ENCODE measurements at regions not wholly inside any gene's neighbourhood (a gene's known extent, or its start where the extent isn't known, plus 50 kb on each side); places are given as distances from the start of the nearest gene placed in this dataset.

GRCh38 chr6:92737983-92738382 lies 681.4 kb downstream of the EPHA7 start:
- no peak overlapping the region for H4K8ac ChIP-seq (replicated peaks; ENCODE audit: insufficient read length, low read depth, low read length)
- H3K79me1 ChIP-seq (ENCODE audit: insufficient read depth, low read depth, low read length, poor library complexity, severe bottlenecking) = no peaks in the 10 kb centered on the region
- H4K20me1 ChIP-seq (ENCODE audit: control insufficient read depth, insufficient read depth, insufficient read length) = no peaks in the 10 kb centered on the region
- H3K9me3 ChIP-seq (ENCODE audit: control insufficient read depth, low read depth, low read length) = no peaks in the 10 kb centered on the region
- no peak overlapping the region for H3K4ac ChIP-seq (ENCODE audit: low read depth, low read length)
- H3K4me1 ChIP-seq (ENCODE audit: insufficient read depth, low read length) = no peaks in the 10 kb centered on the region
- H4K5ac ChIP-seq (ENCODE audit: insufficient read length, low read depth, low read length) = no peak overlapping the region
- no peaks in the 10 kb centered on the region for H3K79me2 ChIP-seq (ENCODE audit: insufficient read depth, low read length)
- peaks cover 7 to 27% (median 9%) of the 10 kb centered on the region in 3 experiments; a peak in 6 of 7 replicates for H3K36me3 Mint-ChIP-seq (ENCODE audit: insufficient read depth in 1 of 3, low read depth in 3 of 3)
- H3K56ac ChIP-seq (ENCODE audit: insufficient read length, low read depth, low read length) = no peak overlapping the region
- H3K27me3 Mint-ChIP-seq (ENCODE audit: low read depth) = no peaks in the 10 kb centered on the region
- H2BK20ac ChIP-seq (ENCODE audit: low read depth, low read length, poor library complexity, severe bottlenecking) = no peak overlapping the region
- H3K4me3 Mint-ChIP-seq = no peak overlapping the region
- no peak overlapping the region for H3K18ac ChIP-seq (ENCODE audit: insufficient read length, low read depth, low read length)
- TF ChIP-seq, protein P1, sequence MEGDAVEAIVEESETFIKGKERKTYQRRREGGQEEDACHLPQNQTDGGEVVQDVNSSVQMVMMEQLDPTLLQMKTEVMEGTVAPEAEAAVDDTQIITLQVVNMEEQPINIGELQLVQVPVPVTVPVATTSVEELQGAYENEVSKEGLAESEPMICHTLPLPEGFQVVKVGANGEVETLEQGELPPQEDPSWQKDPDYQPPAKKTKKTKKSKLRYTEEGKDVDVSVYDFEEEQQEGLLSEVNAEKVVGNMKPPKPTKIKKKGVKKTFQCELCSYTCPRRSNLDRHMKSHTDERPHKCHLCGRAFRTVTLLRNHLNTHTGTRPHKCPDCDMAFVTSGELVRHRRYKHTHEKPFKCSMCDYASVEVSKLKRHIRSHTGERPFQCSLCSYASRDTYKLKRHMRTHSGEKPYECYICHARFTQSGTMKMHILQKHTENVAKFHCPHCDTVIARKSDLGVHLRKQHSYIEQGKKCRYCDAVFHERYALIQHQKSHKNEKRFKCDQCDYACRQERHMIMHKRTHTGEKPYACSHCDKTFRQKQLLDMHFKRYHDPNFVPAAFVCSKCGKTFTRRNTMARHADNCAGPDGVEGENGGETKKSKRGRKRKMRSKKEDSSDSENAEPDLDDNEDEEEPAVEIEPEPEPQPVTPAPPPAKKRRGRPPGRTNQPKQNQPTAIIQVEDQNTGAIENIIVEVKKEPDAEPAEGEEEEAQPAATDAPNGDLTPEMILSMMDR (conservative IDR thresholded peaks at IDR 0.05) = no peak
- no peak overlapping the region for H2BK15ac ChIP-seq (ENCODE audit: low read depth, low read length)
- H3K14ac ChIP-seq (ENCODE audit: insufficient read depth, low read length) = no peak overlapping the region
- H2BK5ac ChIP-seq (ENCODE audit: insufficient read length, low read length) = no peak overlapping the region
- no peak overlapping the region for H2BK12ac ChIP-seq (ENCODE audit: insufficient read length, low read depth, low read length)
- H3K27me3 ChIP-seq (ENCODE audit: insufficient read depth, low read length) = no peaks in the 10 kb centered on the region
- H3K23me2 ChIP-seq (ENCODE audit: insufficient read length, low read depth, low read length, poor library complexity, severe bottlenecking) = no peaks in the 10 kb centered on the region
- no peak overlapping the region for H2AFZ ChIP-seq (ENCODE audit: low read length)
- H4K91ac ChIP-seq (ENCODE audit: insufficient read length, low read depth, low read length) = no peak overlapping the region
- H3K27ac ChIP-seq (ENCODE audit: insufficient read length, low read depth, low read length) = no peak overlapping the region
- H2AK5ac ChIP-seq (ENCODE audit: insufficient read length, low read length) = no peak overlapping the region
- no peak overlapping the region for H2BK120ac ChIP-seq (ENCODE audit: low read depth, low read length, poor library complexity, severe bottlenecking)
- H3T11ph ChIP-seq (ENCODE audit: low read length) = no peak overlapping the region
- DNase-seq = no peak
- no peaks in the 10 kb centered on the region for H3K4me1 Mint-ChIP-seq
- no peak overlapping the region for H3K27ac Mint-ChIP-seq
- H3K9me3 Mint-ChIP-seq = peaks cover 20 to 22% of the 10 kb centered on the region in 2 experiments
- no CpG with 5 or more reads among the region's 3 CpGs for WGBS (ENCODE audit: extremely low coverage, insufficient read length, low lambda C conversion rate)
- H3K23ac ChIP-seq (ENCODE audit: insufficient read length, low read depth, low read length) = no peak overlapping the region
- no peak overlapping the region for H3K4me2 ChIP-seq (ENCODE audit: insufficient read depth, insufficient read length, low read length)
- H3K9ac ChIP-seq (ENCODE audit: extremely low read depth, insufficient read length, low read length) = no peak overlapping the region

Data from H9 (cell line).